ENCODE measurements at regions not wholly inside any gene's neighbourhood (a gene's known extent, or its start where the extent isn't known, plus 50 kb on each side); places are given as distances from the start of the nearest gene placed in this dataset.

DNA sequence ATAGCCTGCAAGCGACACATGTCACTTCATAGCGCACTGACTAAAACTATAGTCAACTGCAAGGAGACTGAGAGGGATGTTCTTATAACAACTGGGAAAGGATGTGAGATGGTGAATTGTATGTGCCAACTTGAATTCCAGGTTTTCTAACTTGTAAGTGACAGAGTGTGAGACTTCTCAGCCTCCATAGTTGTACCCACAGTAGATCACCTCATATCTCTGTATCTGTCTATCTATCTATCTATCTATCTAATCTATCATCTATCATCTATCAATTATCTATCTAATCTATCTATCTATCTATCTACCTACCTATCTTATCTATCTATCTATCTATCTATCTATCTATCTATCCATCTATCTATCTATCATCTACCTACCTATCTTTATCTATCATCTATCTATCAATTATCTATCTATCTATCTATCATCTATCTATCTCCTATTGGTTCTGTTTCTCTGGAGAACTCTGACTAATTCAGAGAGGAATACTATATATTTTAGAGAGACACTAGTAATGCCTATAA, 162.3 kb downstream of the CTH start:
- H3K9ac ChIP-seq (ENCODE audit: extremely low read depth, insufficient read length, low read length) = no peak overlapping the region

More for the DNA sequence above, 162.3 kb downstream of the CTH start:
- Histone ChIP-seq H3K23me2 (ENCODE audit: insufficient read length, low read depth, low read length, poor library complexity, severe bottlenecking) (no peaks in the 10 kb centered on the region), H2AFZ (ENCODE audit: low read length) (no peak overlapping the region), H3K23ac (ENCODE audit: insufficient read length, low read depth, low read length) (no peak overlapping the region), H2BK5ac (ENCODE audit: insufficient read length, low read length) (no peak overlapping the region), H2BK120ac (ENCODE audit: low read depth, low read length, poor library complexity, severe bottlenecking) (no peak overlapping the region), H3K9me3 (ENCODE audit: control insufficient read depth, low read depth, low read length) (no peaks in the 10 kb centered on the region), H3K27me3 (ENCODE audit: insufficient read depth, low read length) (no peaks in the 10 kb centered on the region), H3K27ac (ENCODE audit: insufficient read length, low read depth, low read length) (no peak overlapping the region), H3K79me2 (ENCODE audit: insufficient read depth, low read length) (no peaks in the 10 kb centered on the region), H2BK12ac (ENCODE audit: insufficient read length, low read depth, low read length) (no peak overlapping the region), H3K79me1 (ENCODE audit: insufficient read depth, low read depth, low read length, poor library complexity, severe bottlenecking) (no peaks in the 10 kb centered on the region), H3K14ac (ENCODE audit: insufficient read depth, low read length) (no peak overlapping the region), H4K20me1 (ENCODE audit: control insufficient read depth, insufficient read depth, insufficient read length) (no peaks in the 10 kb centered on the region), H4K91ac (ENCODE audit: insufficient read length, low read depth, low read length) (no peak overlapping the region), H3K4me2 (ENCODE audit: insufficient read depth, insufficient read length, low read length) (no peak overlapping the region), H2BK15ac (ENCODE audit: low read depth, low read length) (no peak overlapping the region), H4K5ac (ENCODE audit: insufficient read length, low read depth, low read length) (no peak overlapping the region), H3T11ph (ENCODE audit: low read length) (no peak overlapping the region), H4K8ac (replicated peaks; ENCODE audit: insufficient read length, low read depth, low read length) (no peak overlapping the region), H3K56ac (ENCODE audit: insufficient read length, low read depth, low read length) (no peak overlapping the region), H3K18ac (ENCODE audit: insufficient read length, low read depth, low read length) (no peak overlapping the region), H2AK5ac (ENCODE audit: insufficient read length, low read length) (no peak overlapping the region), H3K4ac (ENCODE audit: low read depth, low read length) (no peak overlapping the region), H2BK20ac (ENCODE audit: low read depth, low read length, poor library complexity, severe bottlenecking) (no peak overlapping the region), H3K4me1 (ENCODE audit: insufficient read depth, low read length) (no peaks in the 10 kb centered on the region)
- Mint-ChIP-seq H3K4me3 (no peak overlapping the region), H3K4me1 (no peaks in the 10 kb centered on the region), H3K9me3 (no peaks in the 10 kb centered on the region), H3K36me3 (ENCODE audit: insufficient read depth in 1 of 3, low read depth in 3 of 3) (no peaks in the 10 kb centered on the region), H3K27me3 (ENCODE audit: low read depth) (no peaks in the 10 kb centered on the region), H3K27ac (no peak overlapping the region)
- TF ChIP-seq, protein P1, sequence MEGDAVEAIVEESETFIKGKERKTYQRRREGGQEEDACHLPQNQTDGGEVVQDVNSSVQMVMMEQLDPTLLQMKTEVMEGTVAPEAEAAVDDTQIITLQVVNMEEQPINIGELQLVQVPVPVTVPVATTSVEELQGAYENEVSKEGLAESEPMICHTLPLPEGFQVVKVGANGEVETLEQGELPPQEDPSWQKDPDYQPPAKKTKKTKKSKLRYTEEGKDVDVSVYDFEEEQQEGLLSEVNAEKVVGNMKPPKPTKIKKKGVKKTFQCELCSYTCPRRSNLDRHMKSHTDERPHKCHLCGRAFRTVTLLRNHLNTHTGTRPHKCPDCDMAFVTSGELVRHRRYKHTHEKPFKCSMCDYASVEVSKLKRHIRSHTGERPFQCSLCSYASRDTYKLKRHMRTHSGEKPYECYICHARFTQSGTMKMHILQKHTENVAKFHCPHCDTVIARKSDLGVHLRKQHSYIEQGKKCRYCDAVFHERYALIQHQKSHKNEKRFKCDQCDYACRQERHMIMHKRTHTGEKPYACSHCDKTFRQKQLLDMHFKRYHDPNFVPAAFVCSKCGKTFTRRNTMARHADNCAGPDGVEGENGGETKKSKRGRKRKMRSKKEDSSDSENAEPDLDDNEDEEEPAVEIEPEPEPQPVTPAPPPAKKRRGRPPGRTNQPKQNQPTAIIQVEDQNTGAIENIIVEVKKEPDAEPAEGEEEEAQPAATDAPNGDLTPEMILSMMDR (conservative IDR thresholded peaks at IDR 0.05) = no peak
- DNase-seq = no peak
- no CpG with 5 or more reads among the region's 2 CpGs for WGBS (ENCODE audit: extremely low coverage, insufficient read length, low lambda C conversion rate)

Measured in H9 (cell line).